ENCODE measurements at regions not wholly inside any gene's neighbourhood (a gene's known extent, or its start where the extent isn't known, plus 50 kb on each side); places are given as distances from the start of the nearest gene placed in this dataset.
A peak's percentile ranks its signal among the peaks of the same experiment; 100 is the strongest.
"Not testable (repeated sequence)": the region's sequence is repeated elsewhere in the genome, so short reads cannot be mapped to it uniquely, and the experiment has no call there.

DNA sequence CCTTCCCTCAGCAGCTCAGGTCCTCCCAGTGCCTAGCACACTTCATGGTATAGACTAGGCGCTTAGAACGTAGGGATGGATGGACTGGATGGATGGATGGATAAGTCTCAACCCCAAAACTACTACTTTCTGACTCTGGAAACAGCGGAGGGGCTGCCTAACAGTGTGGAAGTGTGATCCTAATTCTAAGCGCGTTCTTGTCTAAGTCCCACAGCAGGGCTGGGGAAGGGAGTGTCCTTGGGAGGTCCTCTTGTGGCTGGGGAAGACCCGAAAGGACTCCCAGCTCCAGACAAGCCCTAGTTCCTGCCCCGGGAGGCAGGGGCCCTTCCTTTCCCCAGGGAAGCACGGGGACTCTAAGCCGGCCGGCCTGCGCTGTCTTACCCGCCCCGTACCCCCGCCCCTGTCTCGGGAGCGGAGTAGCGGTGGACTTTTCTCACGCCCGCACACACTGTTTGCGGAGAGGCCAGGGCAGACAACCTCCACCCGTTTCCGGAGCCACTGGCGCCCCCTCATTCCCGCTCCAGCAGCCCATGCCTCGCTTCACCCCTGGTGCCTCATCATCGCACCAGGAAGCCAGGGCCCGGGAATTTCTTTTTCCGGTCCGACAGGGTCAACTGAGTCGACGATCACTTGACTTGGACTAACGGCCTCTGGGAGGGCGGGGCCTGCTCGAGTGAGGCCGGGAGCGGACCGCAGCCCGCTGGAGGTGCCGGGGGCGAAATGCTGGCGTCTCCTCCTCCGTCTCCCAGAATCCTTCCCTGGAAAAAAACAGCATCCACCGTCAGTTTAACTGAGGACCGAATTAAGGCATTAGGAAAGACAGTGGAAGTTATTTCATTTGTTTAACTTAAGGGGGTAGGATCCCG, 133.3 kb downstream of the TBC1D2B start:
- DNase-seq, result peak; percentile 53 to 89 (median 78)
- intact Hi-C loops (cut with DNase I), result no loop called here

DNA sequence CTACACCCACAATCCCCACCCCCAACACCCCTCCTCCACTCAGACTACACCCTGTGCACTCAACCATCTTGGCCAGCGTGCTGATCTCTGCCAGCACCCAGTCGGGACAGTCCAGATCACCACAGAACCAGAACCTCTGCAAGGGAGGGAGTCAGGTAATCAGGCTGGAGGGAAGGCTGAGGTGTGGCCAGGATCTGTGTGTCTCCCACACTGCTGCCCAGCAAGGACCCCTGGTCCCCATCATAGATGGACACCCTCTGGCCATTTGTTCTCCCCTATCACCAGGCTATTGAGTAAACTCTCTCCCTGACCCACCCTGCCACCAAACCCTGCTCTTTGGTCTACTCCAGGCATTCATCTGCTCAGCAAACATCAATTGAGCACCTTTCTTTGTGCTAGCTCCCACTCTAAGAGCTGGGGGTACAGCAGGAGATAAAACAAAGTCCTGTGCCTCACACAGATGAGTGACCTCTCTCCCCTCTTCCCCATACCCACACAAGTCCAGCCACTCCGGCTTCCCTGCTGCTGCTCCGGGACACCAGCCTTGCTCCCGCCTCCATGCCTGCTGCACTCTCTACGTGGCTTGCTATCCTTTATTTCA, 134.8 kb downstream of the TBC1D2B start:
- no peak for DNase-seq
- intact Hi-C loops (cut with DNase I), result no loop called here

DNA sequence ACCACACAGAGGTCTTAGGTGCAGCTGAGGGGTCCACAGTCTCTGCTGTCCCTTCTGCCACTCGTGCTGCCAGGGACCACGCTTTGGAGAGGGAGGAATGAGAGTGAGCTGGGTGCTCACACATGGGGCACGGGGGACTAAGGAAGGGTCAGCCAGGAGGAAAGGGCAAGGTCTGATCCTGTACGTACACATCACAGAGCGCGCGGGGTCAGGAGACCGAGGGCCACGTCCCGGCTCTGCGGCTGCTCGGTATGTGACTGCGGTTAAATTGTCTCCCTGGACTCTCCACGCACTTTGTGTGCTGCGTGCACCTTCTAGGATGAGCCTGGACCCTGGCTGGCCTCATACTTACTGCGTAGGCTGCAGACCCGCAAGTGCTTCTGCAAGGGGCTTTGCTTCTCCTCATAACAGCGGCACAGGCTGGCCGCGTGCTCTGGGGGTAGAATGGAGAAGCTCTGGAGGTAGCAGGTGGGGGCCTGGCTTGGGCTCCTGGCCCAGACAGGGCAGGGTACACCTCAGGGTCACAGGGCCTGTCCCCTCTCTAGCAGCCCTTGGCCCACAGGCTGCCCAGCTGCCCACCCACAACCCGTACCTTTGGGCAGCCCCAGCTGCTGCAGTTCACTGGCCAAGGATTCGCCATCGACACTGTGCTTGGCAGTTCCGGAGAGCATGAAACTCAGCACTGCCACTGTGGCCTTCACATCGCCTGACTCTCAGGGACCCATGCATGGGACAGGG, 136.3 kb downstream of the TBC1D2B start:
- intact Hi-C loops (cut with DNase I); DNase-seq: not testable (repeated sequence)

DNA sequence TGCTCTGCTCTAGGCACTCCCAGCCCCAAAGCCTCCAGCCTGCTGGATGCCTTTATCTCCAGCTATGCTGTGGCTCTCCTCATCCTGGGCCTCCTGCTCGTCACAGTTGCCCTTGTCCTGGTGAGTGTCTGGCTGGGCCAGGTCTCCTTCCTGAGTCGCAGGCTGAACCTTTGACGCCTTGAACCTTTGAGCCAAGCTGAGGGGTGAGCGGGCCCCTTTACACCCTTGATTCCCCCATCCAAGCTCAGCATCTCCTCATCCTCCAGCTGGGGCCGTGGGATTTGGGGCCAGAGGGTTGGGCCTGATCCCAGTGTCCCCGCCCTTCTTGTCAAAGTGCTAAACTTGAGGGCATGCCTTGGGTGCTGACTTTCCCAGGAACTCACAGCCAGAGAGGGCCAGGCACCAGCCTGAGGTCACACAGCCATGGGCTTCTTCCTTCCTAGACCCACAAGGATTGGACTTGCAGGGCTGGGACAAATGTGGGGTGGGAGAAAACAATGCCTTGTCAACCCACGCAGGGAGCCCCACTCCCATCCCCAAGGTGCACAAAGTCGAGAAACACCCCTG, 137.0 kb downstream of the TBC1D2B start:
- intact Hi-C loops (cut with DNase I), result no loop called here
- no peak for DNase-seq

DNA sequence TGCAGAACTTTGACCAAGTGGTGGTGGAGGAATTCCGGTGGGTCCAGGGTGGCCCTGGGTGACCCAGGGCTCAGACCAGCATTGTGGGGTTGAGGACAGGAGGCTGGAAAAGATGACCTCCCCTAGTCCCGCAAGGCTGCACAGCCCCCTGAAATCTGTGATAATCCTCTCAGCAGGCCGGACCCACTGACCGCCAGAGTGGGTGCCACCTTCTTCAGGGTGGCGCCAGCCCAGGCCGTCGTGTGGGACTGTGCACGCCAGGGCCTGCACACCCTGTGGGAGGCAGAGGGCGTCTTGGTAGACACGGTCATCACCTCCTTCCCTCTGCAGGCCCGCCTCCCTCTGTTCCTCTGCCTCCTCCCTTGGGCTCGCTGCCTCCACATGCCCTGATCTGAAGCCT, 137.7 kb downstream of the TBC1D2B start:
- intact Hi-C loops (cut with DNase I), result no loop called here
- DNase-seq, result no peak

DNA sequence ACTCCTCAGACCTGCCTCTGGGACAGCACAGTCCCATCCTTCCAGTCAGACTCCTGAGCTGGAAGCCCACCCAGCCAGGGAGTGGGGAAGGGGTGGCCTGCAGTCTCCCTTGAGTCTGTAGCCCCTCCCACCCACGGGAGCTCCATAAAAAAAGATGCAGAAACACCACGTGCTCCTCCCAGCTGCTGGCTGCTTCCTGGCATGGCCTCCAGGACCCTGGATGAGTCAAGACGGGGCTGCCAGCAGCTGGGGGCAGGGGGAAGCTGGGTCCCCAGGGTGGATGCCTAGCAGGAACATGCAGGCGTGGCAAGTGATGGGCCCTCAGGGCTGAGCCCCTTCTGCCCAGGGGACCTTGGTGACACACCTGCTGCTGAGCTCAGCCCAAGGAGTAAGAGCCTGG, 138.5 kb downstream of the TBC1D2B start:
- intact Hi-C loops (cut with DNase I), result not testable (repeated sequence)

DNA sequence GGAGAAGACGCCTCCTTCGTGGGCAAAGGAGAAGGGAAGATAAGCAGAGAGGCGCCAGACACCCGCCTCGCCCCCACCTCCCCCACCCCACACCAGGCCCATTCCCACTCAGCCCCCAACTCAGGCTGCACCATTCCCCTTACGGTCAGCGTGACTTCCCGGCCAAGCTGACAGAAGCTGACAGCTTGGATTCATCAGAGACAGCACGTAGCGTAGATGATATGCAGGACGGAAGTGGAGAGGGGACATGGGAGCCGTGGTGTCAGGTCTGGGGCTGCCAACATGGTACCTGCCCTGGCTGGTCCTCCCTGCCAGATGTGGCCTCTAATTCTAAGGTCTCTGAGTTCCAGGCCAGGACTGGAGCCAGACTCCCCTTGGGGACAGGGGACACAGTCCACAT, 139.0 kb downstream of the TBC1D2B start:
- DNase-seq; intact Hi-C loops (cut with DNase I): not testable (repeated sequence)

More for the DNA sequence above, 138.5 kb downstream of the TBC1D2B start:
- DNase-seq, result not testable (repeated sequence)

DNA sequence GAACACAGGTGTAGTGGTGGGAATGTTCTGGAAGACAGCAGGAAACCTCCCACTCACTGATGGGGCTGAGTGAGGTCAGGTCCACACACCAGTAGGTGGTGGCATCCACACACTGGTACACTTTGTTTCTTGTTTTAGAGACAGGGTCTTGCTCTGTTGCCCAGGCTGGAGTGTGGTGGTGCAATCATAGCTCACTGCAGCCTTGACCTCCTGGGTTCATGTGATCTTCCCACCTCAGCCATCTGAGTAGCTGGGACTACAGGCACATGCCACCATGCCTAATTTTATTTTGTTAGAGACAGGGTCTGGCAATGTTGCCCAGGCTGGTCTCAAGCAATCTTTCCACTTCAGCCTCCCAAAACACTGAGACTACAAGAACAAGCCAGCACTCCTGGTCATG, 140.9 kb downstream of the TBC1D2B start:
- DNase-seq; intact Hi-C loops (cut with DNase I): not testable (repeated sequence)

DNA sequence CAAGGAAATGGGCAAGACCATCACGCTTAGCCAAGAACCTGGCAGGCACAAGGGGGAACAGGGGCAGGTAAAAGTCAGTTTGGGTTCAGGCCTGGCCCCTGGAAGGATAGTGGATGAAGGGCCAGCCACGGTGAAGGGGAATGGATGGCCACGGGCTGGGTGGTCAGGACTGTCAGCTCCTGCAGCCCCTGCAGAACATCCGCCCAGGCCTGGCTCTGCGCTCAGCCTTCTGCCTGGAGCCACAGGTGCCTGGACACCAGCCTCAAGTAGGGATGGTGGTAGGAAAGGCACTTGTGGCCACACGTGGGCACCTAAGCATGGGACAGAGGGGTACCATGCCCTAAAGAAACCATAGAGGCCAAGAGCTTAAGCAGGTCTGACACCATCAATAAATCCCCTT, 143.0 kb downstream of the TBC1D2B start:
- DNase-seq, result not testable (repeated sequence)

DNA sequence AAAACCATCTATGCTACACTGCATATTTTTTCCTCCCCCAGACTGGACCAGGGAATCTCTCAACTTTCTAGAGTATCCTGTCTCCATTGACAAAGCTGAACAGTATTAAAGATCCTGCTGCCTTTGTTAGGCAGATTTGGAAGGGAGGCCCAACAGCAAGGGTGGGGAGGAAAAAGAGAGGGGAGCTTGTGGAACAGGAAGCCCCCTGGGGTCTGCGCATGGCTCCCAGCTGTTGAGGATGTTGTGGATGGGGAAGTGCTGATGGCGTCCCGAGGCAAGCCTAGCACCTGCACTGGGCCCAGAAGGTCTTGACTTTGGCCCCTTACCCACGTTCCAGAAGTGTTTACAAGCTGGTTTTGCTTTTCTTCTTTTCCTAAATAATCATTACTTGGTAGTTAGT, 146.6 kb downstream of the TBC1D2B start:
- DNase-seq; intact Hi-C loops (cut with DNase I): not testable (repeated sequence)

More for the DNA sequence above, 143.0 kb downstream of the TBC1D2B start:
- intact Hi-C loops (cut with DNase I), result not testable (repeated sequence)

DNA sequence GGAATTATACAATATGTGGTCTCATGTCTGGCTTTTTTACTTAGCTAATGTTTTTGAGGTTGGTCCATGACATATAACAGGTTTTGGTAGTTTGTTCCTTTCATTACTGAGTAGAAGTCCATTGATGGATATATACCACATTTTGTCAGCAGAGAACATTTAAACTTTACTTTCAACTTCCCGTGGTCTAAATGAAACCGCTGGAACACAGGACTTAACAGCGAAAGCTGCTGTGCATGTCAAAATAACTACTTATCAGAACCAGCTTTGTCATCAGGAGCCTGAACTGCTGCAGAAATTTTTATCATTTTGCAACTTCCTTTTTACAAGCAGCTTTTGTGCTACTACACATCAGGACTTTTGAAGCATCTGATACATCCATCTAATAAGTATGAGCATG, 147.0 kb downstream of the TBC1D2B start:
- intact Hi-C loops (cut with DNase I); DNase-seq: not testable (repeated sequence)

DNA sequence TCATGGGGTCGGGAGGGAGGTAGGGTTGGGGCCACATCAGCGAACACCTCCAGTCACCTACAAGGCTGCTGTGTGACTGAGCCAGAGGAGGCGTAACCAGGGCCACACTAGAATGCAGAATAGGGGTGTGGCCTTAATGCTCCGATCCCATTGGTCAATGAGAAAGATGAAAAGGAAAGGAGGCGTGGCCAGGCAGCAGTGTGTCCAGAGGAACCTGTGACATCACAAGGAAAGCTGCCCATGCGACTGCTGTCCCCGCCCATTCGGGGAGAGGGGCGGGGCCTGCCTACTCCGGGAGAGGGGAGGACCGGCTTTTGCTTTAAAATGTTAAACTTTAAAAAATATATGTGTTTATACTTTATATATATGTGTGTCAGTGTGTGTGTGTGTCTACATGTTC, 150.7 kb downstream of the TBC1D2B start:
- intact Hi-C loops (cut with DNase I); DNase-seq: not testable (repeated sequence)

DNA sequence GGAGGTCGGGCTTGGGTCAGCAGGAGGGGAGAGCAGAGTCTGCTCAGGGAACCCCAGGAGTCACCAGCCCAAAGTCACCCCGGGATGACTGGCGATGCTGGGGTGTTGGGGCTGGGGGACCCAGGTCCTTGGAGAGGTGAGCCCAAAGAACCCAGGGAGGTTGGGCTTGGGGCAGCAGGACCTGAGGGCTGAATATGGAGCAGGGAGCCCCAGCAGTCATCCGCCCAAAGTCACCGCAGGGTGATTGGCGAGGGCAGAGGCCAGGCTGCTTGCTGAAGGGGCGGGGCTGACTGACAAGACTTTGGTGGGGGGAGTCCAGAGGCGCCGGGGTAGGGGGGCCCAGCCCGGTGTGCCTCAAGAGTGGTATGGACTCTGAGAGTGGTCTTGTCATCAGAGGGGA, 151.2 kb downstream of the TBC1D2B start:
- intact Hi-C loops (cut with DNase I), result not testable (repeated sequence)
- peak in 1 of 42 donors; percentile 6 for DNase-seq

DNA sequence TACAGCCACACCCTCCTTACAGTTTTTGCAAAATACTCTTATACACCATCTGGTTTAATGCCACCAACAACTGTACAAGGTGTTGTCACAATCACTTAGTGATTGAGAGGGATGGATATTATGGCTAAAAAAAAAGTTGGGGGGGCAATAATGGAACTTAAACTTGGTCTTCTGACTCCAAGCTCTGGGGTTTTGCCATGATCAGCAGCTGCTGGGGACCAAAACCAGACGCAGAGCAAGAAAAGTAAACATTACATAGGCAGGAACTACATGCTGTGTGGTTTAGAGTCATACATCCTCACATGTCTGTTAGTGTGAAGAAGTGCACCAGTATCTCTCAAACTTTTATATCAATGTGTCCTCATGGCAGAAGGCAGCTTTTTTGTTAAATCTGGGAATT, 152.4 kb downstream of the TBC1D2B start:
- intact Hi-C loops (cut with DNase I); DNase-seq: not testable (repeated sequence)

DNA sequence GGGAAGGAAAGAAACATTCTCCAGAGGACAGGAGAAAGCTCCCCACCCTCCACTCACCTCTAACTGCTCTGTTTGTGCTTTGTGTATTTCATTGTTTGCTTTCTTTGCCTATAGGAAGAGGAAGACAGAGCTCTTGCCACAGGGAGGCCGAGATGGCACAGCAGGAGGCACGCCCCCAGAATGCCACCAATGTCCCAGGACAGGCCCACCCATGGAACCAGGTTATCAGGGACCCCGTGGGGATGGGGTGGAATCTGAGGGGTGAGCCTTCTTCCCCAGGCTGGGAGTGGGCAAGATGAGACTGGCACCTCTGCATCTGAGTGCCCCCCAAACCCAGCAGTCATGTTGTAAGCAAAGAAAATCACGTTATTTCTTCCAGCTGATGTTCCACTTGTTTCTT, 155.8 kb downstream of the TBC1D2B start:
- DNase-seq, result no peak
- intact Hi-C loops (cut with DNase I), result no loop called here

DNA sequence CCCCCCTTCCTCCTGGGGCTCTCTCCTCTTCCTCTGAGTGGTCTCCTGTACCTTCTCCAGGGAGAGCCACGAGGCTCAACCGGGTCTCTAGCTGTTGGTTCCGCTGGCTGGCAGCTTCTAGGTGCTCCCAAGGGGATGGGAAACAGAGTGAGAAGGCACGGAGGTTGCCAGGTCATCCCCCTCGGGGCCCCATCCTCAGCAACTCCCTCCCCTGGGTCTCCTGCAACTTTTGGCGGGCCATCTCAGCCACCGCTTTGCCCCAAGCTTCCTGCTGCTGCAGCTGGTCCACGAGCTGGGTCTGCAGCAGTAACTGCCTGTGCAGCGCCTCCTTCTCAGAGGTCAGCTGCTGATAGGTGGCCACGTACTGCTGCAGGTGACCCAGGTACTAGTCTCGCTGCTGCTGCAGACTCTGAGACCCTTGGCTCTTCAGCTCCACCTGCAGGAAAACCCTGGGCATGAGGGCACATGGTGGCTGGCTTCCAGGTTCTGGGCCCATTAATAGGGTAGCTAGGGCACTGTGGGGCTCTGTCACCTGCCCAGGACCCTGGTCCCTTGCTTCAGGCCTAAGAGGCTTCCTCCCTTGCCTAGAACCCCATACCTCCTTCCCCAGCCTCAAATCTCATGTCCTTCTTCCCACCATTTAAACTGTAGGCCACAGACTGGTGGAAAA, 160.4 kb downstream of the TBC1D2B start:
- intact Hi-C loops (cut with DNase I), result not testable (repeated sequence)
- peak in 3 of 42 donors; percentile 1 to 11 (median 6) for DNase-seq

DNA sequence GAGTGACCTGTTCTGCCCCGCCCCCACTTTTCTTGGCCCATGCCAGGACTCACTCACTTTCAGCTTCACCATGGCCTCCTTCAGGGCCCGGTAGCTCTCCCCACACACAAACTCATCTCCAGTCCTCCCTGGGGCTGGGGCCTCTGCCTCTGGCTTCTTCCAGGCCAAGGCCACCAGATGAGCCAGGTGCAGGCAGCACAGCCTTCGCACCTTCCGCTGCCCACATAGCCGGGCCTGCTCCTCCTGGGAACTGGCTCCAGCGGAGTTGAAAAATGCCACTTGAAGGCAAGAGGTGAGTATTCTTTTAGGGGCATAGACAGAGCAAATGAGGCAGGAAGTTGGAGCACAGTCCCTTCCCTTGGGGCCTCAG, 161.6 kb downstream of the TBC1D2B start:
- DNase-seq, result peak in 3 of 42 donors; percentile 1 to 30 (median 2)

DNA sequence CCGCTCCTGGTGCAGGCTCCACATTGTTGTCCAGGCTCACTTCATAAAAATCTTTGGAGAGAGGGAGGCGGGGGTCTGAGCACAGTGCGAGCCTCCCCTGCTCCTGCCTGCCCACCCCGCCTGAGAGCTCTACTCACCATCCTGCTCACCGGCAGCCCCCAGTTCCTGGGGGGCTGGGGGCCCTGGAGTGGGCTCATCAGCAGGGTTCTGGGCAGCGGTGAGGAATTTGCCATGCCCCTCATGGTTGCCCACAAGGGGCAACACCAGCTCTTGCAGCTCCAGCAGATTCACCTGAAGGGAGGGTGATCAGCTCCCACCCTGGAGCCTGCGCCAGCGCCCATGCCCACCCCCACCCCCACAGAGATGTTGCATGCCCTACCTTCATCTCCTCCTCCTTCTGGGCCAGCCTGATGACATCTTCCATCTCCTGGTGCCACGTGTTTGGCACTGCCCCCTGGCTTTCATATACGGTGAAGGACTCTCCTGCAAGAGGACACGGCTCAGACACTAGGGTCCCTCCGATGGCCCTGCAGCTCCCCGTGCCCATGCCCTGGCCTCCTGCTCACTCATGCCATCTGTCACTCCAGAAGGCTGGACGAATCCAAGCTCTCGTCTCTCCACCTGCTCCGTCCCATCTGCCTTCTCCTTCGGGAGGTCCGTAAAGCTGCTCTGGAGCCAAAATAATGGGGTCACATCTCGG, 162.1 kb downstream of the TBC1D2B start:
- DNase-seq, result peak in 5 of 42 donors; percentile 2 to 26 (median 6)

More for the DNA sequence above, 161.6 kb downstream of the TBC1D2B start:
- intact Hi-C loops (cut with DNase I), result not testable (repeated sequence)

More for the DNA sequence above, 162.1 kb downstream of the TBC1D2B start:
- intact Hi-C loops (cut with DNase I), result no loop called here

Data from head of caudate nucleus (tissue), 42 donors.